HG02884 (cell line): ENCODE measurements at regions not wholly inside any gene's neighbourhood (a gene's known extent, or its start where the extent isn't known, plus 50 kb on each side); places are given as distances from the start of the nearest gene placed in this dataset.
"Not testable (repeated sequence)": the region's sequence is repeated elsewhere in the genome, so short reads cannot be mapped to it uniquely, and the experiment has no call there.

Experiments
- ATAC-seq: cut with Tn5 transposase; IDR thresholded peaks from one replicate; pipeline ENCODE4 v1.9.1; 2021; ENCODE audit warnings: mild to moderate bottlenecking, moderate library complexity; ENCODE audit not compliant: unreplicated experiment

GRCh38 chr6:147666255-147666654 is 157.8 kb downstream of the SAMD5 start:
- ATAC-seq: no peak

GRCh38 chr6:147667082-147667481 is 158.6 kb downstream of the SAMD5 start:
- no peak for ATAC-seq

- no peak for ATAC-seq
Measured at GRCh38 chr6:147674099-147674498, 165.6 kb downstream of the SAMD5 start.

- no peak for ATAC-seq
Measured at GRCh38 chr6:147674794-147675193, 166.3 kb downstream of the SAMD5 start.

- ATAC-seq: no peak
Measured at GRCh38 chr6:147675281-147675680, 166.8 kb downstream of the SAMD5 start.

- no peak for ATAC-seq
Measured at GRCh38 chr6:147676495-147677199, 168.2 kb downstream of the SAMD5 start.

- ATAC-seq: no peak
Measured at GRCh38 chr6:147677647-147678046, 169.2 kb downstream of the SAMD5 start.

GRCh38 chr6:147678253-147678652 is 169.8 kb downstream of the SAMD5 start:
- ATAC-seq: no peak

GRCh38 chr6:147684906-147685305 is 176.4 kb downstream of the SAMD5 start:
- ATAC-seq: no peak

GRCh38 chr6:147689398-147689797 is 180.9 kb downstream of the SAMD5 start:
- no peak for ATAC-seq

GRCh38 chr6:147691446-147691845 is 183.0 kb downstream of the SAMD5 start:
- no peak for ATAC-seq

- ATAC-seq: no peak
Measured at GRCh38 chr6:147693181-147693580, 184.7 kb downstream of the SAMD5 start.

- not testable (repeated sequence) for ATAC-seq
Measured at GRCh38 chr6:147694556-147694955, 186.1 kb downstream of the SAMD5 start.

- ATAC-seq: no peak
Measured at GRCh38 chr6:147695819-147696218, 187.3 kb downstream of the SAMD5 start.

GRCh38 chr6:147699140-147699539 is 190.7 kb downstream of the SAMD5 start:
- no peak for ATAC-seq

- no peak for ATAC-seq
Measured at GRCh38 chr6:147699637-147700036, 191.1 kb downstream of the SAMD5 start.

- no peak for ATAC-seq
Measured at GRCh38 chr6:147700436-147701209, 192.1 kb downstream of the SAMD5 start.

GRCh38 chr6:147704691-147705090 is 196.2 kb downstream of the SAMD5 start:
- no peak for ATAC-seq

GRCh38 chr6:147707524-147707923 is 199.0 kb downstream of the SAMD5 start:
- ATAC-seq: no peak

- ATAC-seq: no peak
Measured at GRCh38 chr6:147708170-147708569, 199.7 kb downstream of the SAMD5 start.

- ATAC-seq: no peak
Measured at GRCh38 chr6:147709396-147710272, 201.1 kb downstream of the SAMD5 start.
